ENCODE measurements at regions not wholly inside any gene's neighbourhood (a gene's known extent, or its start where the extent isn't known, plus 50 kb on each side); places are given as distances from the start of the nearest gene placed in this dataset.

GRCh38 chr11:130585545-130585944 lies 137.1 kb downstream of the ADAMTS15 start:
- DNase-seq: no peak

DNA sequence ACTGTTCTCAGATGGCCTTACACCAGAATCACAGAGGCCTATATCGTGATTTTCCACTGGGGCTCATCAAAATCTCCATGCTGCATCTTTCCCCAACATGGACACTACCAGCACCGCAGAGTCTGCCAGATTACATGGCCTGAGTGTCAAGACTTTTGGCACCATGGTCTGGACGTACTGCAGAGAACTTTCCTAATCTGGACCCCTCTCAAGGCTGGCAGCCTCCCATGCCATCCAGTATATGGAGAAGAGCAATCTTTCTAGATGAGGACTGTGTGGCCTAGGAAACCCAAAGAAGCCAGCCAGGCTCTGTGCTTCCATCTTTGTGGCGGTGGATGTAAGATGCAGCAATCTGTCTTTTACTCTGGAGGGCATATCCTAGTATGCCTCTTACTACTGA lies 139.2 kb downstream of the ADAMTS15 start:
- DNase-seq: no peak

- no peak for DNase-seq
Observed at GRCh38 chr11:130588471-130588870, 140.0 kb downstream of the ADAMTS15 start.

DNA sequence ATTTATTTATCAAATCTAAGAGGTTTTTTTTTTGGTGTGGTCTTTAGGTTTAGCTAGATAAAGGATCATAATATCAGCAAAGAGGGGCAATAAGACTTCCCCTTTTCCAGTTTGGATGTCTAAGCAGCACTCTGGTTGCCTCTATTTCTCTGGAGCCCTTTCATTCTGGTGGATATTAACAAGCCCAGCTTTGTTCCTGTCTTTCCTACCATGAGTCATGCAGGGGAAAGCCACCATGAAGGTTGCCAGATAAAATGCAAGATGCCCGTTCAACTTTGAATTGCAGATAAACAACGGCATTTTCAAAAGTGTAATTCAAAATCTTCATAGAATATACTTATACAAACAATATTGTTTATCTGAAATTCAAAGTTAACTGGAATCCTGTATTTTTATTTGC lies 143.6 kb downstream of the ADAMTS15 start:
- DNase-seq: no peak

GRCh38 chr11:130593064-130593463 lies 144.6 kb downstream of the ADAMTS15 start:
- no peak for DNase-seq

DNA sequence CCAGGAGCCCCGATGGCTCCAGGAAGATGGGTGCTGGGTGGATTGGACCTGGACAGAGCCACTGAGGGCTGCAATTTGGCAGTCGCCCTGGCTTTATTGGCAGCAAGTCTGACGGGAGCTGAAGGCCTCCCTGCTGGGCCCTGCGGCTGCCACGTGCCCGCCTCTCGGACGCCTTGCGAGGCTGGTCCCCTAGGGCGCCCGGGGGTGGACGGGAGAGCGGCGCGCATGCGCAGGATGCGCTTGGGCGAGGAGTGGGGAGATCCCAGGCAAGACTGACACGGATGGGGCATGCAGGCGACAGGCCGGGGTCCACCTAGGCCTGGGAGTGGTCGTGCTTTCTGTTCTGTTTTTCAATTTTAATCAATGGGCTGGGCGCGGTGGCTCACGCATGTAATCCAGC lies 150.0 kb downstream of the ADAMTS15 start:
- DNase-seq: no peak

- DNase-seq: no peak
Observed at GRCh38 chr11:130599073-130599654, 150.7 kb downstream of the ADAMTS15 start.

DNA sequence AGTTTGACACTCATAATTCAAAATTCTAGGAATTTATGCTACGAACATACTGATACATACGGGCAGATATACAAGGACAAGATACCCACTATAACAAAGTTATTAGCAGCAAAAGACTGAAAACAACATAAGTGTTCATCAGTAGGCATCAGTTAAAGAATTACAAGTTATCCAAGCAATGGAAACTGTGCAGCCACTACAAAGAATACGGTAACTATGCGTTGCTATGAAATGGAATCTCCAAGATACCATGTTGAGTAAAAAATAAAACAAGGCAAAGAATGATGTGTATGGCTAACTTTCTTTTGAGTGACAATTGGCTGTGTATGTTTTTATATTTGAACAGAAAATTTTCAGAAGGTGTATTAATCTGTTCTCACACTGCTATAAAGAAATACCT lies 151.7 kb downstream of the ADAMTS15 start:
- no peak for DNase-seq

GRCh38 chr11:130600616-130601015 lies 152.2 kb downstream of the ADAMTS15 start:
- DNase-seq: no peak

GRCh38 chr11:130601141-130601540 lies 152.7 kb downstream of the ADAMTS15 start:
- peak; percentile 50 for DNase-seq

- DNase-seq: no peak
Observed at GRCh38 chr11:130601764-130602460, 153.5 kb downstream of the ADAMTS15 start.

GRCh38 chr11:130602641-130603334 lies 154.3 kb downstream of the ADAMTS15 start:
- no peak for DNase-seq

DNA sequence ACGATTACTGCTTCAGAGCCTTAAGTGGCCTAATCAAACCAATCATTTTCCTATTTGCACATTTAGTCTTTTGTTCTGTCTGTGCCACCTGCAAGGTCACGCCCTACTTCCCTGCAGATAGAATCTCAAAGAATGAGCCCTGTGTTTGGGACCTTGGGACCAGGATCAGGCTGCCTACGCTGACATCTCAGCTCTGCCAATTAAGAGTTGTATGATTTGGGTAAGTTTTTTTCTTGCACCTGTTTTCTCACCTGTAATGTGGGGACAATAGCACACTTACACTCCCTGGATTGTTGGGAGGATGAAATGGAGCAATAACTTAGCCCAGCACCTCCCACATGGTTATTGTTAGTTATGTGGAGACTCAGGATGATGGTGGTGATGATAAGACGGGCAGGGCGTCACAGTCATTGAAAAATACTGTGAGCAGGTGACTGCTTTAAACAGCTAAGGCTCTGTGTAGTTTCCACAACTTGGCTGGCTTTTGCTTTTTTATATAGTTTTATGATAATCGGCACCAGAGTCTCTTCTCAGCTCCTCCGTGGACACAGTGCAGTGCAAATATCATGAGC lies 155.0 kb downstream of the ADAMTS15 start:
- DNase-seq: no peak

DNA sequence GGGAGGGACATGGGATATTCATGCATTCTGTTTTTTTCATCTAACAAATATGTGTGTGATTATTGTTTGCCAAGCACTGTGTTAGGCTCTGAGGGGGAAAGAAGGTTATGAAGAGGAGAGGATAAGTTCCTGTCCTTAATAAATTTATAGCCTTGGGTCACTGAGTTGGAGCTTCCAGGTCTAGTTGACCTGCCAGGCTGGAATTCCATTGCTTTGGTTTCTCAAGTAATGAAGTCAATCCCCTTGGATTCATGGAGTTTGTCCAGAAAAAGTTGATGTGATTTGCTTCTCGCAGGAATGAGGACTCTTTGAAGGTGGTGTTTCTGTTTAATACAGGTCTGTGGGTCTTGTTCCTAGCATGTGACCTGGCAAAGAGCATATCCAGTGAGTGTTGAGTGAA lies 156.2 kb downstream of the ADAMTS15 start:
- no peak for DNase-seq

DNA sequence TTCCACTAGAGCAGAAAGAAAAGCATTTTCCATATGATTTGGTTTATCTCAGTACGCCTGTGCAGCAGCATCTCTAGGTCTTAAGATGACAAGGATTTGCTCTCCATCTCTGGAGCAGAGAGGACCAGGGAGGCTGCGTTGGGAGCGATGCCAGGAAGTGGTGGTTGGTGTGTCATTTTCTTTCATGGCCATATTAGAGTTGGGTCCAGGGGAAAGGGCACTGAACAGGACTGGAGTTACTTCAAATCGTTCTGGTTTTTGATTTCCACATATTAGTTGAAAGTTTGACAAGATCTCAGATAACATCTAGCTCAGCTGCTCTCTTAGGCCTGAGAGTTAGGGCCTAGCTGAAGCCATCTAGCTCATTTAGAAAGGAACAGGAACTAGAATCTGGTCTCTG lies 157.7 kb downstream of the ADAMTS15 start:
- no peak for DNase-seq

DNA sequence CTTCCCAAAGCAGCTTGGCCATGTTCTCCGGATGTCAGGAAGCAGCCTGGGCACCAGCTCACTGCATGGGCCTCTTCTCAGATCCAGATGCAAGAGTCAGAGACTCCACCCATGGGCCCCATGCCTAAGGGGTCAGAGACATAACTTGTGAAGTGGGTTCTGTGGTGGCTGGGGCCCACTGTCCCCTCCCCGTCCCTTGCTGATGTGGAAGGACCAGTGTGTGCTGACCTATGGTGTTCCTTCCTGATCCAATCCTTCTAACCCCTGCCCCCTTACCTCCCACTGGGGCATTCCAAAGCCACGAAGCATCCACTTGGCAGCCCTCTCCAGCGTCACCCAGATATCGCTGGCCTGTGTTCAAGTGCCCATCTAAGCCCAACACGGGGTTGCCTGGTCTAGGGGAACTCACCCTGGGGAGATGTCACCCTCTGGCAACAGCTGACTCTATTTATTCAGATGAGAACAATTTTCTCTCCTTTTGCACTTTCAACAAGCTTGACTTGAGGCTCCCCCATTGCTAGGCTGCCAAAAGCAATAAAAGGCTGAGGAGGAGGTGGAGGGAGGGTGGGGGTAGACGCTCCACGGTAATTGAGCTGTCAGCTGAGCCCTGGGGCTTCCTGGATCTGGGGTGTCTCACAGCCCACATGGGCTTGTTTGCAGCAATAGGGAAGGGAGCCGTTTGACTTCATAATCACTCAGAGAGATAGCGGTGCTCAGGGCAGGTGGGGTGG lies 158.5 kb downstream of the ADAMTS15 start:
- no peak for DNase-seq

- no peak for DNase-seq
Observed at GRCh38 chr11:130608287-130608686, 159.8 kb downstream of the ADAMTS15 start.

- no peak for DNase-seq
Observed at GRCh38 chr11:130609121-130610035, 160.9 kb downstream of the ADAMTS15 start.

- DNase-seq: no peak
Observed at GRCh38 chr11:130611791-130612251, 163.4 kb downstream of the ADAMTS15 start.

DNA sequence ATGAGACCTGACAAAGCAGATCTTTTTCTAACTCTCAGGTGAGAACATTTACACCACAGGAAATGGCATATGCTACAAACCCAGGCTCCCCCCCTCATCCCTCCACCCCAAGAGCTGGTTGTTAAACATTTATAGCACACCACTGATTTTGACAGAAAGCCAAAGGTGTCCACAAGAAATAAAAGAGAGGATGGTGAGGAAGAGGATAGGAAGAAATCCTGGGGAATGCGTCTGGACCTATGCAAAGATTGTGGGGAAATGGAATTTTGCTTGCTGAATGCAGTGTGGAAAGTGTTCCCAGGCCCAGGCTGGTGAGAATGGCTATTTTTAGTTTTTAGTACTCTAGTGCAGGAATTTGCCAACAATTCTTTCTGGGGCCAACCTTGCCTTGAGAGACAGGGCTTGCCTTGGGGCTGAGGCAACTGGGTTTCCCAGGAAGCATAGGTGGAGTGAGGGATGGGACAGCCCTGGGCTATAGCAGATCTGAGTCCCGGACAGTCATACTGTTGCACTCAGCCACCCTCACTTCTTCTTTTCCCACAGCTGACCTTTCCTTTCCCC lies 163.9 kb downstream of the ADAMTS15 start:
- no peak for DNase-seq

- no peak for DNase-seq
Observed at GRCh38 chr11:130613396-130613795, 165.0 kb downstream of the ADAMTS15 start.
